Transverse colon (tissue), 4 donors: ENCODE measurements at regions not wholly inside any gene's neighbourhood (a gene's known extent, or its start where the extent isn't known, plus 50 kb on each side); places are given as distances from the start of the nearest gene placed in this dataset.

Source experiments
- DNase-seq: peaks from one replicate; pipeline ENCODE4 v3.0.0-alpha.2; 2019
- H3K27ac ChIP-seq, 4 donors: fragments of 200-600 bp; sonication (generic); 2 replicates each; pipeline ENCODE4 v1.5.1; 2016 to 2018; ENCODE audit warnings: inconsistent platforms in 4 of 4
- H3K27me3 ChIP-seq: fragments of 200-600 bp; sonication (generic); 2 replicates; pipeline ENCODE4 v1.5.1; 2017; ENCODE audit warnings: inconsistent platforms
- H3K36me3 ChIP-seq, 4 donors: fragments of 200-600 bp; sonication (generic); 2 replicates each; pipeline ENCODE4 v1.5.1; 2017 to 2019; ENCODE audit warnings: inconsistent platforms in 4 of 4
- H3K4me1 ChIP-seq, 4 donors: fragments of 200-600 bp; sonication (generic); 2 replicates each; pipeline ENCODE4 v1.5.1; 2017 to 2020; ENCODE audit warnings: inconsistent platforms in 4 of 4
- H3K4me3 ChIP-seq, 4 donors: fragments of 200-600 bp; sonication (generic); 1 replicate in 1 of 4; 2 replicates in 3 of 4; pipeline versions ENCODE4 v1.5.1 to v1.6.1; 2017 to 2019; ENCODE audit warnings: inconsistent platforms in 4 of 4
- H3K9me3 ChIP-seq, 2 donors: fragments of 200-600 bp; sonication (generic); 2 replicates each; pipeline ENCODE4 v1.5.1; 2017 to 2019; ENCODE audit warnings: inconsistent platforms in 2 of 2
- CTCF ChIP-seq, 5 experiments: fragments of 200-600 bp in 3 of 5; fragments of 450-650 bp in 2 of 5; sonication (generic) in 3 of 5; IDR thresholded peaks; 1 replicate in 2 of 5; 2 replicates in 3 of 5; pipeline ENCODE4 v1.5.1; 2016 to 2017; ENCODE audit warnings: antibody characterized with exemption in 5 of 5, inconsistent platforms in 3 of 5, mild to moderate bottlenecking in 2 of 5, moderate library complexity in 1 of 5
- EP300 ChIP-seq: sonication (generic); formaldehyde crosslinking; IDR thresholded peaks from one replicate; pipeline ENCODE4 v1.6.1; 2017; ENCODE audit warnings: antibody characterized with exemption, low read depth
- POLR2A ChIP-seq: fragments of 450-650 bp; IDR thresholded peaks from one replicate; pipeline ENCODE4 v1.6.1; 2016; ENCODE audit warnings: antibody characterized with exemption, mild to moderate bottlenecking, moderate library complexity
- POLR2AphosphoS5 ChIP-seq, 3 donors: sonication (generic); formaldehyde crosslinking; IDR thresholded peaks; one replicate each; pipeline ENCODE4 v1.6.1; 2016; ENCODE audit warnings: antibody characterized with exemption in 3 of 3
- WGBS, 2 donors: methylation state at CpG; one replicate each; pipeline ENCODE4 v1.1.5; 2018; ENCODE audit warnings: low coverage in 1 of 2; 5-methylcytosine and 5-hydroxymethylcytosine counted together
- in situ Hi-C, 4 donors: fragments of 200-750 bp; cut with MboI; loops; one replicate each; pipeline versions ENCODE4 v1.15.0 to v1.15.1; 2017; ENCODE audit warnings: low sequenced_read_pairs in 3 of 4, low pct_ligation_motif_present in 1 of 4, low pct_unique_long_range_greater_than_20kb in 1 of 4
- intact Hi-C: fragments of 100-400 bp; cut with DNase I; formaldehyde crosslinking; loops from one replicate; pipeline ENCODE4 v1.15.1; 2023; ENCODE audit warnings: low total_unique reads

GRCh38 chr3:109982201-109982600, 644.9 kb upstream of the DPPA4 start:
- no peak overlapping the region for H3K27ac ChIP-seq
- no peaks in the 10 kb centered on the region for H3K36me3 ChIP-seq
- H3K4me1 ChIP-seq, result no peaks in the 10 kb centered on the region
- intact Hi-C loops (no loop called here), in situ Hi-C loops (no loop called here)
- TF ChIP-seq POLR2AphosphoS5 (IDR thresholded peaks at IDR 0.05) (no peak), EP300 (no peak), POLR2A (no peak), CTCF (IDR thresholded peaks at IDR 0.05) (no peak)
- no peaks in the 10 kb centered on the region for H3K27me3 ChIP-seq
- 40 to 88% methylated on average over 1 of the region's 1 CpG for WGBS, 2 donors
- DNase-seq, result no peak
- H3K9me3 ChIP-seq, result no peaks in the 10 kb centered on the region
- H3K4me3 ChIP-seq, result no peak overlapping the region

DNA sequence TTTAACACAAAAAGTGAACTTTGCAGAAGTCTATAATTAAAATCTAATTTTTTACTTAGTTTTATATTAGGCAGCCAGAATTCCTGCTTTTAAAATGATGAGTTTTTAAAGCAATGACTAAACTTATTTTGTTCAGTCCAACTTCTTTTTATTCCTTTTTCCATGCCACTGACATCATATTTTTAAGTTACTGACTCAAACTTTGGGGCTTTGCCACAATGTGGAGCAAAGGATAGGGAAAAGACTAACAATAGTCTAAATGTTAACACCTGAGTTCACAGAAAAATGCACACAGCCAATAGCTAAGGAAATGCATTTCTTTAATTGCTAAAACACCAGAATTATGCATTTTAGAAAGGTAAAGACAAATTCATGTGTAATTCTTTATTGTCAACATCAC, 647.6 kb upstream of the DPPA4 start:
- H3K4me3 ChIP-seq, result no peak overlapping the region
- no peaks in the 10 kb centered on the region for H3K4me1 ChIP-seq
- H3K9me3 ChIP-seq, result no peaks in the 10 kb centered on the region
- no peak for DNase-seq
- intact Hi-C loops, result no loop called here
- in situ Hi-C loops, result no loop called here
- H3K27me3 ChIP-seq, result no peaks in the 10 kb centered on the region
- H3K36me3 ChIP-seq, result no peaks in the 10 kb centered on the region
- no peak overlapping the region for H3K27ac ChIP-seq
- no peak for TF ChIP-seq CTCF (IDR thresholded peaks at IDR 0.05)
- no peak for TF ChIP-seq POLR2AphosphoS5 (IDR thresholded peaks at IDR 0.05)

DNA sequence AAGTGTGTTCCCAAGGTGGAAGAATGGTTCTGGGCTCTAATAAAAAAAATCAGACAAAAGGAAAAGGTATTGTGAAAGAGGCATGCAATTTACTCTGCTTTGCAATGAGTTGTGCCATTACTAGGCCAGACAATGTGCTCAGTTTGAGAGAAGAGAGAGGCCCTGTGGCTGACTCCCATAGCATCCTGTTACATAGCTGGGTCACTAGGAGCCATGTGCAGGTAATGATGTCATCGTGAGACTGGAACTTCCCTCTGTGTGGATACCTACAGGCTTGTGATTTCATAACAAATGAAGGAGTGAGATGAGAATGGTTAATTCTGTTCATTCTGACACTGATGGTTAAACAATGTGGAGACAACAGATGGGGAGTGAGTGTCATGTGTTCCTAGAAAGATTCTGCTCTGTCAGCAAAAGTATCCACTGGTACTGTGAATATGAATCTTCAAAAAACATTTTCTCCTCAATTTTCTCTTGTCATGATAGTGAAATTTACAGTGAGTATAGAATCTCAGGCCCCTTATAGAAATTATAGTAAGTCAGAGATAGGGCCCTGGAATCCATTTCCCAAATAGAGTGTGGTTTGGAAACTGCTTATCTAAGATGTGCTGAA, 648.7 kb upstream of the DPPA4 start:
- intact Hi-C loops, result no loop called here
- 91% methylated on average over 1 of the region's 1 CpG; no CpG with 5 or more reads in 1 of the 2 donors for WGBS, 2 donors
- in situ Hi-C loops, result no loop called here
- H3K4me1 ChIP-seq, result no peaks in the 10 kb centered on the region
- no peak overlapping the region for H3K4me3 ChIP-seq
- no peaks in the 10 kb centered on the region for H3K9me3 ChIP-seq
- H3K27me3 ChIP-seq, result no peaks in the 10 kb centered on the region
- TF ChIP-seq CTCF (IDR thresholded peaks at IDR 0.05) (no peak), EP300 (no peak), POLR2A (no peak), POLR2AphosphoS5 (IDR thresholded peaks at IDR 0.05) (no peak)
- DNase-seq, result no peak
- H3K36me3 ChIP-seq, result no peaks in the 10 kb centered on the region
- no peak overlapping the region for H3K27ac ChIP-seq

DNA sequence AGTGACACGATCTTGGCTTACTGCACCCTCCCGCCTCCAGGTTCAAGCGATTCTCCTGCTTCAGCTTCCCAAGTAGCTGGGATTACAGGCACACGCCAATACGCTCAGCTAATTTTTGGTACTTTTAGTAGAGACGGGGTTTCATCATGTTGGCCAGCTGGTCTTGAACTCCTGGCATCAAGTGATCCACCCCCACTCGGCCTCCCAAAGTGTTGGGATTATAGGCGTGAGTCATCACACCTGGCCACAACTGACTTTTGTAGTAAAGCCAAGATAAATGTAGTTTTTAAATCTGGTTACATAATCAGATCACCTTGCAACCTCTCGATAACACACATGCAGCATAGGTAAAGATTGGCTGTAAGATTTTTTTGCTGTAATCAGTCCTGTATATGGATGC, 657.5 kb upstream of the DPPA4 start:
- TF ChIP-seq EP300, result no peak
- TF ChIP-seq CTCF (IDR thresholded peaks at IDR 0.05), result no peak
- TF ChIP-seq POLR2AphosphoS5 (IDR thresholded peaks at IDR 0.05), result no peak
- no peak for TF ChIP-seq POLR2A
- Histone ChIP-seq H3K27me3 (no peaks in the 10 kb centered on the region), H3K36me3 (no peaks in the 10 kb centered on the region), H3K4me1 (no peaks in the 10 kb centered on the region), H3K9me3 (no peaks in the 10 kb centered on the region), H3K4me3 (no peak overlapping the region), H3K27ac (no peak overlapping the region)
- DNase-seq, result no peak
- WGBS, 2 donors, result 22 to 66% methylated on average over 1 to 9 of the region's 9 CpGs
- intact Hi-C loops, result no loop called here
- in situ Hi-C loops, result no loop called here
